SK-N-SH treated with all-trans-retinoic acid at 6 μM for 48 hours (cell line): ENCODE measurements at regions not wholly inside any gene's neighbourhood (a gene's known extent, or its start where the extent isn't known, plus 50 kb on each side); places are given as distances from the start of the nearest gene placed in this dataset.

Experiments
- ARNTL ChIP-seq: fragments of 450-650 bp; formaldehyde crosslinking; IDR thresholded peaks from 2 replicates; pipeline ENCODE4 v1.5.0; 2020; ENCODE audit warnings: low read depth, mild to moderate bottlenecking, moderate library complexity, borderline replicate concordance
- CSDC2 ChIP-seq: fragments of 250-450 bp; sonication (Bioruptor Pico); IDR thresholded peaks from 2 replicates; pipeline ENCODE4 v1.5.0; 2020; ENCODE audit warnings: mild to moderate bottlenecking, moderate library complexity
- OSR1 ChIP-seq: fragments of 250-450 bp; sonication (Bioruptor Pico); IDR thresholded peaks from 2 replicates; pipeline ENCODE4 v1.8.0; 2022; ENCODE audit warnings: moderate library complexity, mild to moderate bottlenecking, inconsistent platforms
- SNAI2 ChIP-seq: fragments of 250-450 bp; sonication (Bioruptor Pico); IDR thresholded peaks from 2 replicates; pipeline ENCODE4 v1.5.0; 2020; ENCODE audit warnings: mild to moderate bottlenecking, moderate library complexity
- TOX ChIP-seq: fragments of 250-450 bp; sonication (Bioruptor Pico); IDR thresholded peaks from 2 replicates; pipeline ENCODE4 v1.8.0; 2021; ENCODE audit warnings: mild to moderate bottlenecking, moderate library complexity, borderline replicate concordance
- ZFP3 ChIP-seq: fragments of 250-450 bp; sonication (Bioruptor Pico); IDR thresholded peaks from 2 replicates; pipeline ENCODE4 v1.5.0; 2020; ENCODE audit warnings: mild to moderate bottlenecking, moderate library complexity
- TF ChIP-seq, protein P1 (sequence below): fragments of 250-450 bp; sonication (Bioruptor Pico); IDR thresholded peaks from 2 replicates; pipeline ENCODE4 v1.8.0; 2020; ENCODE audit warnings: mild to moderate bottlenecking, moderate library complexity, borderline replicate concordance

DNA sequence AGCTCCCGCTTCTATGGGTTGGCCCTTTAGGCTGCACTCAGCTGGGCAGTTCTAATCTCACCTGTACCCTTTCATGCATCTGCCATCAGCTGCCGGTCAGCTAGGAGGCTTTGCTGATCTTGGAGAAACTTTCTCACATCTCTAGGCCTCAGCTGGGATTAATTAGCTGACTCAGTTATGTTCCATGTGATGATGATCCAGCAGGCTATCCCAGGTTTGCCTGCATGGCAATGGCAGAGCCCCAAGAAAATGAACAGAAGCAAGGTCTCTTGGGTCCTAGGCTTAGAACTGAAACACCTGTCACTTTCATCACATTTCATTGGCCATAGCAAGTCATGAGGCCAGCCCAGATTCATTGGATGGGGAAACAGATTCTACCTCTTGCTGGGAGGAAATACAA lies 304.6 kb upstream of the TBC1D5 start:
- TF ChIP-seq CSDC2 (CRISPR knock-in tag) = no peak
- TF ChIP-seq, protein P1, sequence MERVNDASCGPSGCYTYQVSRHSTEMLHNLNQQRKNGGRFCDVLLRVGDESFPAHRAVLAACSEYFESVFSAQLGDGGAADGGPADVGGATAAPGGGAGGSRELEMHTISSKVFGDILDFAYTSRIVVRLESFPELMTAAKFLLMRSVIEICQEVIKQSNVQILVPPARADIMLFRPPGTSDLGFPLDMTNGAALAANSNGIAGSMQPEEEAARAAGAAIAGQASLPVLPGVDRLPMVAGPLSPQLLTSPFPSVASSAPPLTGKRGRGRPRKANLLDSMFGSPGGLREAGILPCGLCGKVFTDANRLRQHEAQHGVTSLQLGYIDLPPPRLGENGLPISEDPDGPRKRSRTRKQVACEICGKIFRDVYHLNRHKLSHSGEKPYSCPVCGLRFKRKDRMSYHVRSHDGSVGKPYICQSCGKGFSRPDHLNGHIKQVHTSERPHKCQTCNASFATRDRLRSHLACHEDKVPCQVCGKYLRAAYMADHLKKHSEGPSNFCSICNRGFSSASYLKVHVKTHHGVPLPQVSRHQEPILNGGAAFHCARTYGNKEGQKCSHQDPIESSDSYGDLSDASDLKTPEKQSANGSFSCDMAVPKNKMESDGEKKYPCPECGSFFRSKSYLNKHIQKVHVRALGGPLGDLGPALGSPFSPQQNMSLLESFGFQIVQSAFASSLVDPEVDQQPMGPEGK = no peak
- TF ChIP-seq TOX = no peak
- TF ChIP-seq OSR1 (CRISPR knock-in tag) = no peak
- no peak for TF ChIP-seq ARNTL (CRISPR knock-in tag)
- TF ChIP-seq ZFP3 (CRISPR knock-in tag) = no peak
- no peak for TF ChIP-seq SNAI2 (CRISPR knock-in tag)
